Smooth muscle cell (in vitro differentiated cells): ENCODE measurements at regions not wholly inside any gene's neighbourhood (a gene's known extent, or its start where the extent isn't known, plus 50 kb on each side); places are given as distances from the start of the nearest gene placed in this dataset.

Experiments
- DNase-seq: peaks from one replicate; lab custom pipeline; 2025; ENCODE audit not compliant: unreplicated experiment; lab: John Stamatoyannopoulos, UW
- H2AFZ ChIP-seq: fragments of 200-600 bp; sonication (generic); 2 replicates; pipeline ENCODE4 v1.6.0; 2016; ENCODE audit warnings: antibody characterized with exemption, low read depth, mild to moderate bottlenecking
- H3F3A ChIP-seq: fragments of 200-600 bp; sonication (generic); 2 replicates; pipeline ENCODE4 v1.6.0; 2017; ENCODE audit warnings: antibody characterized with exemption, low read depth
- H3K27ac ChIP-seq: fragments of 200-600 bp; sonication (generic); 2 replicates; pipeline ENCODE4 v1.5.1; 2016; ENCODE audit warnings: low read depth, mild to moderate bottlenecking
- H3K27me3 ChIP-seq: fragments of 200-600 bp; sonication (generic); 2 replicates; pipeline ENCODE4 v1.6.1; 2016; ENCODE audit warnings: low read depth, mild to moderate bottlenecking
- H3K36me3 ChIP-seq: fragments of 200-600 bp; sonication (generic); 2 replicates; pipeline ENCODE4 v1.5.1; 2016; ENCODE audit warnings: low read depth
- H3K4me1 ChIP-seq: fragments of 200-600 bp; sonication (generic); 2 replicates; pipeline ENCODE4 v1.5.1; 2016; ENCODE audit warnings: low read depth
- H3K4me2 ChIP-seq: fragments of 200-600 bp; sonication (generic); 2 replicates; pipeline ENCODE4 v1.6.0; 2016; ENCODE audit warnings: mild to moderate bottlenecking
- H3K4me3 ChIP-seq: fragments of 200-600 bp; sonication (generic); 2 replicates; pipeline ENCODE4 v1.5.1; 2016; ENCODE audit warnings: mild to moderate bottlenecking
- H3K79me2 ChIP-seq: fragments of 200-600 bp; sonication (generic); 2 replicates; pipeline ENCODE4 v1.6.0; 2016; ENCODE audit warnings: low read depth, mild to moderate bottlenecking
- H3K9ac ChIP-seq: fragments of 200-600 bp; sonication (generic); 2 replicates; pipeline ENCODE4 v1.6.0; 2016; ENCODE audit warnings: low read depth
- H3K9me3 ChIP-seq: fragments of 200-600 bp; sonication (generic); replicated peaks from 2 replicates; pipeline ENCODE4 v1.5.1; 2016; ENCODE audit warnings: low read depth
- H4K20me1 ChIP-seq: fragments of 200-600 bp; sonication (generic); 2 replicates; pipeline ENCODE4 v1.6.0; 2016; ENCODE audit warnings: low read depth
- CTCF ChIP-seq: fragments of 200-600 bp; sonication (generic); IDR thresholded peaks from 2 replicates; pipeline ENCODE4 v1.5.1; 2017; ENCODE audit warnings: borderline replicate concordance, mild to moderate bottlenecking, antibody characterized with exemption; ENCODE audit not compliant: insufficient read depth, poor library complexity, severe bottlenecking
- WGBS: methylation state at CpG from one replicate; pipeline ENCODE4 v1.1.7; 2016; ENCODE audit warnings: low lambda C conversion rate; 5-methylcytosine and 5-hydroxymethylcytosine counted together

GRCh38 chr20:54278262-54278661 lies 70.4 kb downstream of the PFDN4 start:
- no peak for DNase-seq
- Histone ChIP-seq H3K27me3 (no peaks in the 10 kb centered on the region), H3K9me3 (no peaks in the 10 kb centered on the region), H3K4me2 (no peak overlapping the region), H3K4me1 (no peaks in the 10 kb centered on the region), H3K27ac (no peak overlapping the region), H2AFZ (no peak overlapping the region), H3K79me2 (no peaks in the 10 kb centered on the region), H3K36me3 (no peaks in the 10 kb centered on the region), H3K9ac (no peak overlapping the region), H3F3A (no peaks in the 10 kb centered on the region), H3K4me3 (no peak overlapping the region), H4K20me1 (no peaks in the 10 kb centered on the region)
- WGBS: 87% methylated on average over 4 of the region's 4 CpGs
- TF ChIP-seq CTCF: no peak

- no peaks in the 10 kb centered on the region for H3F3A ChIP-seq
- H3K27ac ChIP-seq: no peak overlapping the region
- H3K4me3 ChIP-seq: no peak overlapping the region
- H2AFZ ChIP-seq: no peak overlapping the region
- no peaks in the 10 kb centered on the region for H4K20me1 ChIP-seq
- no peak overlapping the region for H3K4me2 ChIP-seq
- H3K9me3 ChIP-seq: no peaks in the 10 kb centered on the region
- H3K36me3 ChIP-seq: no peaks in the 10 kb centered on the region
- no peaks in the 10 kb centered on the region for H3K4me1 ChIP-seq
- H3K79me2 ChIP-seq: no peaks in the 10 kb centered on the region
- DNase-seq: no peak
- TF ChIP-seq CTCF: no peak
- WGBS: 95% methylated on average over 5 of the region's 5 CpGs
- H3K9ac ChIP-seq: no peak overlapping the region
- H3K27me3 ChIP-seq: no peaks in the 10 kb centered on the region
Measured at GRCh38 chr20:54282625-54283024, 74.7 kb downstream of the PFDN4 start.

- Histone ChIP-seq H3K27ac (no peak overlapping the region), H2AFZ (no peak overlapping the region), H3K27me3 (no peaks in the 10 kb centered on the region), H3K36me3 (no peaks in the 10 kb centered on the region), H3K4me1 (no peaks in the 10 kb centered on the region), H4K20me1 (no peaks in the 10 kb centered on the region), H3F3A (no peaks in the 10 kb centered on the region), H3K9me3 (no peaks in the 10 kb centered on the region), H3K4me3 (no peak overlapping the region), H3K4me2 (no peak overlapping the region), H3K79me2 (no peaks in the 10 kb centered on the region), H3K9ac (no peak overlapping the region)
- TF ChIP-seq CTCF: no peak
- DNase-seq: no peak
- WGBS: 98% methylated on average over 2 of the region's 2 CpGs
Measured at GRCh38 chr20:54283253-54283652, 75.4 kb downstream of the PFDN4 start.

GRCh38 chr20:54284928-54285704 lies 77.2 kb downstream of the PFDN4 start:
- Histone ChIP-seq H2AFZ (no peak overlapping the region), H3K79me2 (no peaks in the 10 kb centered on the region), H3K4me3 (no peak overlapping the region), H3K27ac (peak overlapping the region; percentile 37), H3K9me3 (no peaks in the 10 kb centered on the region), H3K27me3 (no peaks in the 10 kb centered on the region), H3K4me2 (no peak overlapping the region), H4K20me1 (no peaks in the 10 kb centered on the region), H3K9ac (no peak overlapping the region), H3F3A (no peaks in the 10 kb centered on the region), H3K36me3 (no peaks in the 10 kb centered on the region), H3K4me1 (no peaks in the 10 kb centered on the region)
- DNase-seq: no peak
- TF ChIP-seq CTCF: no peak
- WGBS: 74% methylated on average over 5 of the region's 5 CpGs
